Liver (tissue), 9 donors: ENCODE measurements at regions not wholly inside any gene's neighbourhood (a gene's known extent, or its start where the extent isn't known, plus 50 kb on each side); places are given as distances from the start of the nearest gene placed in this dataset. TPM values are rescaled to one million over a fixed set of nuclear protein-coding genes. Genes with fewer than 3 reads are reported as not detected.

ENCODE experiments used
- DNase-seq: peaks from one replicate; pipeline ENCODE4 v3.0.0-alpha.2; 2017; ENCODE audit warnings: low spot score
- H3K27ac ChIP-seq, 2 donors: one replicate each; pipeline ENCODE4 v1.7.0; 2013; ENCODE audit warnings: inconsistent platforms in 2 of 2, low read length in 2 of 2, control low read depth in 1 of 2, low read depth in 1 of 2, mild to moderate bottlenecking in 1 of 2
- H3K27me3 ChIP-seq, 4 donors: one replicate each; pipeline versions ENCODE4 v1.6.1 to v1.7.0; 2013; ENCODE audit warnings: low read length in 3 of 4, inconsistent platforms in 1 of 4, mild to moderate bottlenecking in 1 of 4, moderate library complexity in 1 of 4; ENCODE audit not compliant: control insufficient read depth in 4 of 4, insufficient read depth in 4 of 4
- H3K36me3 ChIP-seq, 4 donors: one replicate each; pipeline versions ENCODE4 v1.6.1 to v1.7.0; 2013; ENCODE audit warnings: low read length in 3 of 4, mild to moderate bottlenecking in 3 of 4, low read depth in 1 of 4, moderate library complexity in 1 of 4; ENCODE audit not compliant: control insufficient read depth in 4 of 4, insufficient read depth in 3 of 4
- H3K4me1 ChIP-seq, 4 donors: one replicate each; pipeline versions ENCODE4 v1.6.1 to v1.7.0; 2013; ENCODE audit warnings: low read length in 3 of 4, mild to moderate bottlenecking in 3 of 4, moderate library complexity in 1 of 4; ENCODE audit not compliant: control insufficient read depth in 4 of 4, insufficient read depth in 4 of 4
- H3K4me3 ChIP-seq, 3 donors: one replicate each; pipeline versions ENCODE4 v1.6.1 to v1.7.0; 2013; ENCODE audit warnings: low read length in 3 of 3, control low read depth in 1 of 3, low read depth in 1 of 3, mild to moderate bottlenecking in 1 of 3
- H3K9ac ChIP-seq, 2 donors: one replicate each; pipeline ENCODE4 v1.7.0; 2013; ENCODE audit warnings: low read length in 2 of 2, mild to moderate bottlenecking in 2 of 2, moderate library complexity in 2 of 2, control low read depth in 1 of 2, low read depth in 1 of 2
- H3K9me3 ChIP-seq, 4 donors: one replicate each; pipeline versions ENCODE4 v1.6.1 to v1.7.0; 2013; ENCODE audit warnings: low read length in 3 of 4; ENCODE audit not compliant: control insufficient read depth in 4 of 4
- CTCF ChIP-seq: fragments of 150-350 bp; IDR thresholded peaks from 2 replicates; pipeline ENCODE4 v1.5.1; 2017; ENCODE audit warnings: improper control_type of control experiment, low read depth, low read length; ENCODE audit not compliant: missing input control
- EGR1 ChIP-seq, 2 donors: IDR thresholded peaks; 2 replicates each; pipeline ENCODE4 v1.6.1; 2016 to 2018; ENCODE audit warnings: antibody characterized with exemption in 2 of 2, low read depth in 2 of 2
- FOXA1 ChIP-seq: IDR thresholded peaks from 2 replicates; pipeline ENCODE4 v1.6.1; 2016; ENCODE audit warnings: antibody characterized with exemption
- FOXA2 ChIP-seq: IDR thresholded peaks from 2 replicates; pipeline ENCODE4 v1.6.1; 2016; ENCODE audit warnings: antibody characterized with exemption
- HNF4A ChIP-seq, 2 donors: conservative IDR thresholded peaks; 2 replicates each; pipeline ENCODE4 v1.6.1; 2016; ENCODE audit warnings: antibody characterized with exemption in 2 of 2, mild to moderate bottlenecking in 2 of 2
- HNF4G ChIP-seq: IDR thresholded peaks from 2 replicates; pipeline ENCODE4 v1.6.1; 2016; ENCODE audit warnings: antibody characterized with exemption
- JUND ChIP-seq, 2 donors: IDR thresholded peaks; 2 replicates each; pipeline ENCODE4 v1.6.1; 2016; ENCODE audit warnings: antibody characterized with exemption in 2 of 2
- MAX ChIP-seq: IDR thresholded peaks from 2 replicates; pipeline ENCODE4 v1.6.1; 2016; ENCODE audit warnings: antibody characterized with exemption
- RAD21 ChIP-seq, 2 donors: IDR thresholded peaks; 2 replicates each; pipeline ENCODE4 v1.6.1; 2016; ENCODE audit warnings: antibody characterized with exemption in 2 of 2, mild to moderate bottlenecking in 2 of 2
- REST ChIP-seq: IDR thresholded peaks from 2 replicates; pipeline ENCODE4 v1.6.1; 2016; ENCODE audit warnings: antibody characterized with exemption, mild to moderate bottlenecking
- TAF1 ChIP-seq: conservative IDR thresholded peaks from 2 replicates; pipeline ENCODE4 v1.6.1; 2016; ENCODE audit warnings: antibody characterized with exemption, mild to moderate bottlenecking
- YY1 ChIP-seq: IDR thresholded peaks from 2 replicates; pipeline ENCODE4 v1.6.1; 2016; ENCODE audit warnings: antibody characterized with exemption, mild to moderate bottlenecking
- WGBS: extraction: QIAGEN DNeasy Blood & Tissue Kit; methylation state at CpG from one replicate; pipeline ENCODE4 v1.1.7; 2013; 5-methylcytosine and 5-hydroxymethylcytosine counted together
- small RNA-seq: library from RNA; depleted of rRNA; stranded (forward); fragments of <200 nt; gene quantifications from one replicate; pipeline ENCODE3, GENCODE V24; 2014
- TF ChIP-seq, protein P1 (sequence below): IDR thresholded peaks from 2 replicates; pipeline ENCODE4 v1.6.1; 2016; ENCODE audit warnings: antibody characterized with exemption
- donor health status: healthy.
- donor health status: healthy.
- donor health status: healthy.
- donor health status: healthy.
- donor health status: healthy.

DNA sequence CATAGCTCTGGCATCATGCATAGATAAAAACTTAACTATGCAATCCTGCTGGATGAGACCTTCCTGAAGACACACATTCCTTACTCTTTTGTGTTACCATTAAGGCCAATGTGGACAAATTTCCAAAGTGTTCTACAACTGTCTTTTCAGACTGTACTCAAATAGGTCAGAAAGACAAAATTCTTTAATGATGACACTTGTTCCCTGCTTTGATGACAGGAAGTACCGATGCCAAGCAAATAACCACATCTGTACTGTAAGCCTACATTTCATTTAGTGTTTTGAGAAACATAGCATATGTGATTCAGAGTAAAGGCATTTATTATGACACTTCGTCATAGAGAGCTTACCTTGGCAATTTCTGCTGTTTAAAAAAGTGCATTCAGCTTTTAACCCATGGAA lies 55.0 kb downstream of the PMAIP1 start (continued):
- TF ChIP-seq REST = no peak
- TF ChIP-seq FOXA2 = no peak

- no peaks in the 10 kb centered on the region for H3K4me1 ChIP-seq
- no peak overlapping the region for H3K27ac ChIP-seq
- no peak for TF ChIP-seq YY1
- TF ChIP-seq HNF4A (conservative IDR thresholded peaks at IDR 0.05) = no peak
- no peak for TF ChIP-seq FOXA2
- TF ChIP-seq CTCF = no peak
- TF ChIP-seq RAD21 (IDR thresholded peaks at IDR 0.05) = no peak
- no peak for TF ChIP-seq HNF4G
- TF ChIP-seq MAX = no peak
- no peak for TF ChIP-seq FOXA1
- no peak for TF ChIP-seq EGR1 (IDR thresholded peaks at IDR 0.05; ENCODE audit: low read depth in 2 of 2)
- TF ChIP-seq TAF1 = no peak
- TF ChIP-seq, protein P1, sequence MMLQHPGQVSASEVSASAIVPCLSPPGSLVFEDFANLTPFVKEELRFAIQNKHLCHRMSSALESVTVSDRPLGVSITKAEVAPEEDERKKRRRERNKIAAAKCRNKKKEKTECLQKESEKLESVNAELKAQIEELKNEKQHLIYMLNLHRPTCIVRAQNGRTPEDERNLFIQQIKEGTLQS = no peak
- no peak for TF ChIP-seq JUND (IDR thresholded peaks at IDR 0.05)
- no peak overlapping the region for H3K4me3 ChIP-seq
- H3K36me3 ChIP-seq = no peaks in the 10 kb centered on the region
- 69% methylated on average over 1 of the region's 1 CpG for WGBS
- peaks cover 0 to 5% (median 0%) of the 10 kb centered on the region in 4 donors for H3K27me3 ChIP-seq
- H3K9me3 ChIP-seq = no peaks in the 10 kb centered on the region
- DNase-seq = no peak
- H3K9ac ChIP-seq = no peak overlapping the region
These were observed 54.4 kb downstream of the PMAIP1 start for GRCh38 chr18:59954241-59954640.

Small RNA genes in the stretch of these regions (small RNA-seq; reads per million reads assigned to genes)
- gene RN7SL342P = not detected
- not detected for gene RNU4-17P
- not detected for gene RNU6-567P
